Gastrocnemius medialis (tissue), 4 donors: ENCODE measurements at regions not wholly inside any gene's neighbourhood (a gene's known extent, or its start where the extent isn't known, plus 50 kb on each side); places are given as distances from the start of the nearest gene placed in this dataset.

Experiments
- ATAC-seq, 2 donors: fragments of 150-250 bp; one replicate each; pipeline ENCODE4 v1.9.1; 2016
- DNase-seq, 2 donors: peaks; one replicate each; pipeline ENCODE4 v3.0.0-alpha.2; 2019
- H3K27ac ChIP-seq, 4 donors: fragments of 200-600 bp; sonication (generic); 1 replicate in 1 of 4; 2 replicates in 3 of 4; pipeline ENCODE4 v1.5.1; 2016 to 2018; ENCODE audit warnings: mild to moderate bottlenecking in 2 of 4, moderate library complexity in 1 of 4
- H3K27me3 ChIP-seq, 3 donors: fragments of 200-600 bp; sonication (generic) in 2 of 3; 1 replicate in 1 of 3; 2 replicates in 2 of 3; pipeline versions ENCODE4 v1.5.1 to v1.6.0; 2016 to 2019; ENCODE audit warnings: mild to moderate bottlenecking in 1 of 3, moderate library complexity in 1 of 3
- H3K36me3 ChIP-seq, 2 donors: fragments of 200-600 bp; sonication (generic) in 1 of 2; one replicate each; pipeline ENCODE4 v1.5.1; 2017 to 2018
- H3K4me1 ChIP-seq, 2 donors: fragments of 200-600 bp; sonication (generic) in 1 of 2; one replicate each; pipeline ENCODE4 v1.5.1; 2016 to 2017; ENCODE audit warnings: mild to moderate bottlenecking in 2 of 2
- H3K4me3 ChIP-seq, 4 donors: fragments of 200-600 bp; sonication (generic) in 3 of 4; 1 replicate in 1 of 4; 2 replicates in 3 of 4; pipeline ENCODE4 v1.5.1; 2016 to 2019; ENCODE audit warnings: mild to moderate bottlenecking in 2 of 4
- H3K9me3 ChIP-seq, 3 donors: fragments of 200-600 bp; sonication (generic) in 2 of 3; 1 replicate in 1 of 3; 2 replicates in 2 of 3; pipeline ENCODE4 v1.5.1; 2016 to 2019
- POLR2A ChIP-seq, 2 donors: fragments of 450-650 bp; IDR thresholded peaks; one replicate each; pipeline ENCODE4 v1.6.1; 2017; ENCODE audit warnings: antibody characterized with exemption in 2 of 2, mild to moderate bottlenecking in 2 of 2, moderate library complexity in 2 of 2
- in situ Hi-C, 4 donors: fragments of 200-750 bp; cut with MboI; loops; one replicate each; pipeline versions ENCODE4 v1.15.0 to v1.8.0; 2017; ENCODE audit warnings: low sequenced_read_pairs in 4 of 4
- intact Hi-C: fragments of 100-400 bp; cut with DNase I; formaldehyde crosslinking; loops from one replicate; pipeline ENCODE4 v1.15.1; 2023; ENCODE audit warnings: low total_unique reads
- TF ChIP-seq, protein P1 (sequence below), 5 experiments: fragments of 450-650 bp in 3 of 5; fragments of 200-600 bp in 2 of 5; sonication (generic) in 2 of 5; IDR thresholded peaks in 4 of 5; conservative IDR thresholded peaks in 1 of 5; 1 replicate in 4 of 5; 2 replicates in 1 of 5; pipeline ENCODE4 v1.5.1; 2016 to 2019; ENCODE audit warnings: antibody characterized with exemption in 5 of 5, mild to moderate bottlenecking in 3 of 5, moderate library complexity in 3 of 5

DNA sequence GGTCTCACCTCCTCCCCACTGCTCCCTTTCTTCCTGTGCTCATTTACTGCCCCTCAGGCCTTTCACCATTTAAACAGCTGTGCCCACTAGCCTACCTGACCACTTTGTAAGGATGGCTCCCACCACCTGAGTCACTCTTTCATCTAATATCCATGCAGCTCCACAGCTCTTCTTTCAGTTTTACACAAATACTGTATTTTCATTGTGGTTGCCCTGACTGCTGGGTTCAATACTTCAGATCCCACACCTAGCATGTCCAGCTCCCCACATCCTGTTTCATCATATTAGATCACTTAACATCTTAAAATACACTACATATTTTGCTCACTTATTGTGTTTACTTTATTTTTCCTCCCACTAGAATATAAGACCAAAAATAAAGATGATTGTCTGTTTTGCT is 1110.6 kb downstream of the TSN start:
- Histone ChIP-seq H3K27ac (no peak overlapping the region), H3K36me3 (no peaks in the 10 kb centered on the region), H3K4me1 (no peaks in the 10 kb centered on the region), H3K27me3 (no peaks in the 10 kb centered on the region), H3K9me3 (no peaks in the 10 kb centered on the region), H3K4me3 (no peak overlapping the region)
- TF ChIP-seq, protein P1, sequence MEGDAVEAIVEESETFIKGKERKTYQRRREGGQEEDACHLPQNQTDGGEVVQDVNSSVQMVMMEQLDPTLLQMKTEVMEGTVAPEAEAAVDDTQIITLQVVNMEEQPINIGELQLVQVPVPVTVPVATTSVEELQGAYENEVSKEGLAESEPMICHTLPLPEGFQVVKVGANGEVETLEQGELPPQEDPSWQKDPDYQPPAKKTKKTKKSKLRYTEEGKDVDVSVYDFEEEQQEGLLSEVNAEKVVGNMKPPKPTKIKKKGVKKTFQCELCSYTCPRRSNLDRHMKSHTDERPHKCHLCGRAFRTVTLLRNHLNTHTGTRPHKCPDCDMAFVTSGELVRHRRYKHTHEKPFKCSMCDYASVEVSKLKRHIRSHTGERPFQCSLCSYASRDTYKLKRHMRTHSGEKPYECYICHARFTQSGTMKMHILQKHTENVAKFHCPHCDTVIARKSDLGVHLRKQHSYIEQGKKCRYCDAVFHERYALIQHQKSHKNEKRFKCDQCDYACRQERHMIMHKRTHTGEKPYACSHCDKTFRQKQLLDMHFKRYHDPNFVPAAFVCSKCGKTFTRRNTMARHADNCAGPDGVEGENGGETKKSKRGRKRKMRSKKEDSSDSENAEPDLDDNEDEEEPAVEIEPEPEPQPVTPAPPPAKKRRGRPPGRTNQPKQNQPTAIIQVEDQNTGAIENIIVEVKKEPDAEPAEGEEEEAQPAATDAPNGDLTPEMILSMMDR (IDR thresholded peaks at IDR 0.05 in 4 of 5, conservative IDR thresholded peaks at IDR 0.05 in 1 of 5), result no peak
- no peak for TF ChIP-seq POLR2A (IDR thresholded peaks at IDR 0.05)
- no peak for ATAC-seq
- in situ Hi-C loops (no loop called here), intact Hi-C loops (no loop called here)
- no peak for DNase-seq

DNA sequence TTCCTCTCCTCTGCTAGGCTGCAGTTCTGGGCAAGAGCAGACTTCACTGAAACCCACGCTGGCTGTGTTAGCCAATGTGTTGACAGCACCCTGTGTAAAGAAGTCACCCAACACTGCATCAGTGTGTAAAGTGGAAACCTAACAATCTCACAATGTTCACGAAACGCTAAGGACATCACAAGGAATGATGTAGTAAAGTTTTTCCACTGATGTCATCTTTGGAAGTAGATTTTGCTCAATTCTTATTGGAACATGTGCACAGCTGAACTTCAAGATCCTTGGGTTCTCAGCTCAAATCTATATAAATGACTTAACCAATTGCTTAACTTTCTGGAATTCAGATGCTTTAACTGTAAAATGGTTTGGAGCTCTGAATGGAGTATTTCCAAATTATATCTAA is 1112.5 kb downstream of the TSN start:
- intact Hi-C loops, result no loop called here
- Histone ChIP-seq H3K9me3 (no peaks in the 10 kb centered on the region), H3K36me3 (no peaks in the 10 kb centered on the region), H3K27ac (no peak overlapping the region), H3K4me3 (no peak overlapping the region), H3K4me1 (no peaks in the 10 kb centered on the region), H3K27me3 (no peaks in the 10 kb centered on the region)
- ATAC-seq (no peak), DNase-seq (no peak)
- no peak for TF ChIP-seq POLR2A (IDR thresholded peaks at IDR 0.05)
- TF ChIP-seq, protein P1 (IDR thresholded peaks at IDR 0.05 in 4 of 5, conservative IDR thresholded peaks at IDR 0.05 in 1 of 5), result no peak
- in situ Hi-C loops, result no loop called here

DNA sequence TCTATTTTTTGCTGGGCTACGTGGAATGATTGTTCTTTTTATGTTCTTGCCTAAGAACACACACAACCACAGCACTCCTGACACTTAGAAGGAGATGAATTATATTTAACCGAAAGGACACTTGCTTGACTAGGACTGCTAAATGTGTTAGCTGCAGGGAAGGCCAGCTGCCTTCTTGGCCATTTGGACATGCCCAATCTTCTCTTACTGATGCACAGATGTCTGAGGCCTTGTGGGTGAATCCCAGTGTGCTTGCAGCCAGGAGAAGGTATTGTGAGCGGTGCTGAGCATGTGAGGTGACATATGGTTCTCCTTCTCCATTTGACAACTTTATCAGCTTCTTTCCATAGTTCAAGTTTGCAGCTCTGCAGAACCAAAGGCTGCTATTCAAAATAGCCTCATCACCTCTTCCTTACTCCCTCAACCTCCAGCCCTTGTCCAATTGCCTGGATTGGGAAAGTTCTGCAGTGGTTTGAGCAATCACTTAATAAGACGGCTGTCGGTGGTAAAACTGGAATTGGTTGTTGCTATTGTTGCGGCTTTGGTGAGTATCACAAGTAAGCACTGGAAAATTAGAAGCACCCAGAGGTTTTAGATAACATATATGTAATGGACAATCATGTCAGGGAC is 1113.3 kb downstream of the TSN start:
- Histone ChIP-seq H3K4me1 (no peaks in the 10 kb centered on the region), H3K36me3 (no peaks in the 10 kb centered on the region), H3K9me3 (no peaks in the 10 kb centered on the region), H3K4me3 (no peak overlapping the region), H3K27me3 (no peaks in the 10 kb centered on the region), H3K27ac (no peak overlapping the region)
- in situ Hi-C loops, result no loop called here
- intact Hi-C loops, result no loop called here
- TF ChIP-seq POLR2A (IDR thresholded peaks at IDR 0.05), result no peak
- TF ChIP-seq, protein P1 (IDR thresholded peaks at IDR 0.05 in 4 of 5, conservative IDR thresholded peaks at IDR 0.05 in 1 of 5), result no peak
- DNase-seq (no peak), ATAC-seq (no peak)

DNA sequence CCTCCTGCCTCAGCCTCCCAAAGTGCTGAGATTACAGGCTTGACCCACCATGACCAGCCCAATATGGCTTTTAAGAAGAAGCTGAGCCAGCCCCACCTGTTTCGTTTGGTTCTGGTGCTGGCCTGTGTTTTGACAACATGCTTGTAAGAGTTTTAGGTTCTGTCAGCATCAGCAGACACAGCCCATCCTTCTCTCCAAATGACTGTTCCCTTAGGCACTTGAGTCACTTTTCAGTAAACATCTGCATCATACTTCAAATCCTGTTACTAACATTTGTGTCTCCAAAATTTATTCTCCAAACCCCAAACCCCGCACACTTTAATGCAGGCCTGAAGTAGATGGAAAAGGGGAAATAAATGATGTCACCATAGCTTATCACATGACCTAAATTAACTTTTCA is 1118.5 kb downstream of the TSN start:
- intact Hi-C loops (no loop called here), in situ Hi-C loops (no loop called here)
- Histone ChIP-seq H3K36me3 (no peaks in the 10 kb centered on the region), H3K27ac (no peak overlapping the region), H3K9me3 (no peaks in the 10 kb centered on the region), H3K4me1 (no peaks in the 10 kb centered on the region), H3K4me3 (no peak overlapping the region), H3K27me3 (no peaks in the 10 kb centered on the region)
- ATAC-seq, result no peak
- no peak for TF ChIP-seq POLR2A (IDR thresholded peaks at IDR 0.05)
- TF ChIP-seq, protein P1 (IDR thresholded peaks at IDR 0.05 in 4 of 5, conservative IDR thresholded peaks at IDR 0.05 in 1 of 5), result no peak
- DNase-seq, result no peak
